Superior temporal gyrus (tissue), 1 donor: ENCODE measurements at regions not wholly inside any gene's neighbourhood (a gene's known extent, or its start where the extent isn't known, plus 50 kb on each side); places are given as distances from the start of the nearest gene placed in this dataset.
"Not testable (repeated sequence)": the region's sequence is repeated elsewhere in the genome, so short reads cannot be mapped to it uniquely, and the experiment has no call there.

Experiments used
- DNase-seq: peaks from one replicate; pipeline ENCODE4 v3.0.0-alpha.2; 2016; ENCODE audit errors: extremely low spot score

GRCh38 chr13:55007681-55008080 lies 1979.1 kb downstream of the OLFM4 start:
- no peak for DNase-seq

GRCh38 chr13:55013051-55013450 lies 1984.4 kb downstream of the OLFM4 start:
- DNase-seq: no peak

- no peak for DNase-seq
Measured at GRCh38 chr13:55029280-55029679, 2000.7 kb downstream of the OLFM4 start.

- DNase-seq: no peak
Measured at GRCh38 chr13:55038230-55038629, 2009.6 kb downstream of the OLFM4 start.

GRCh38 chr13:55053891-55054550 lies 2025.4 kb downstream of the OLFM4 start:
- not testable (repeated sequence) for DNase-seq

- DNase-seq: not testable (repeated sequence)
Measured at GRCh38 chr13:55055666-55056065, 2027.1 kb downstream of the OLFM4 start.

- no peak for DNase-seq
Measured at GRCh38 chr13:55062662-55063061, 2034.0 kb downstream of the OLFM4 start.

- DNase-seq: no peak
Measured at GRCh38 chr13:55067946-55068345, 2039.3 kb downstream of the OLFM4 start.

- DNase-seq: no peak
Measured at GRCh38 chr13:55069746-55070145, 2041.1 kb downstream of the OLFM4 start.

GRCh38 chr13:55073000-55073399 lies 2044.4 kb downstream of the OLFM4 start:
- no peak for DNase-seq

- no peak for DNase-seq
Measured at GRCh38 chr13:55084630-55085029, 2056.0 kb downstream of the OLFM4 start.

- DNase-seq: no peak
Measured at GRCh38 chr13:55087085-55087484, 2053.6 kb upstream of the PRR20A start.

GRCh38 chr13:55090612-55091011 lies 2050.1 kb upstream of the PRR20A start:
- DNase-seq: no peak

- no peak for DNase-seq
Measured at GRCh38 chr13:55091172-55091571, 2049.5 kb upstream of the PRR20A start.

GRCh38 chr13:55106509-55106908 lies 2034.2 kb upstream of the PRR20A start:
- no peak for DNase-seq

- no peak for DNase-seq
Measured at GRCh38 chr13:55120631-55121030, 2020.1 kb upstream of the PRR20A start.

- no peak for DNase-seq
Measured at GRCh38 chr13:55155046-55155445, 1985.7 kb upstream of the PRR20A start.

GRCh38 chr13:55159765-55160164 lies 1981.0 kb upstream of the PRR20A start:
- no peak for DNase-seq

- no peak for DNase-seq
Measured at GRCh38 chr13:55160867-55161266, 1979.9 kb upstream of the PRR20A start.

- not testable (repeated sequence) for DNase-seq
Measured at GRCh38 chr13:55178582-55178981, 1962.1 kb upstream of the PRR20A start.

- DNase-seq: no peak
Measured at GRCh38 chr13:55190996-55191395, 1949.7 kb upstream of the PRR20A start.

GRCh38 chr13:55199134-55199533 lies 1941.6 kb upstream of the PRR20A start:
- DNase-seq: no peak

GRCh38 chr13:55214841-55215345 lies 1925.8 kb upstream of the PRR20A start:
- no peak for DNase-seq

GRCh38 chr13:55219538-55219937 lies 1921.2 kb upstream of the PRR20A start:
- DNase-seq: no peak
